D721Med (cell line): ENCODE measurements at regions not wholly inside any gene's neighbourhood (a gene's known extent, or its start where the extent isn't known, plus 50 kb on each side); places are given as distances from the start of the nearest gene placed in this dataset.
"Not testable (repeated sequence)": the region's sequence is repeated elsewhere in the genome, so short reads cannot be mapped to it uniquely, and the experiment has no call there.

Source experiments
- DNase-seq: peaks from one replicate; pipeline ENCODE4 v3.0.0; 2011; ENCODE audit warnings: low spot score; ENCODE audit not compliant: insufficient read length
- FAIRE-seq: peaks from 2 replicates; lab custom pipeline; 2011; peaks lifted over from hg19 to GRCh38; lab: Jason Lieb, UNC
- TF ChIP-seq, protein P1 (sequence below): IDR thresholded peaks from 2 replicates; pipeline ENCODE4 v1.5.1; 2012; ENCODE audit warnings: mild to moderate bottlenecking, control low read depth; ENCODE audit not compliant: insufficient read depth; ENCODE audit errors: missing control alignments

DNA sequence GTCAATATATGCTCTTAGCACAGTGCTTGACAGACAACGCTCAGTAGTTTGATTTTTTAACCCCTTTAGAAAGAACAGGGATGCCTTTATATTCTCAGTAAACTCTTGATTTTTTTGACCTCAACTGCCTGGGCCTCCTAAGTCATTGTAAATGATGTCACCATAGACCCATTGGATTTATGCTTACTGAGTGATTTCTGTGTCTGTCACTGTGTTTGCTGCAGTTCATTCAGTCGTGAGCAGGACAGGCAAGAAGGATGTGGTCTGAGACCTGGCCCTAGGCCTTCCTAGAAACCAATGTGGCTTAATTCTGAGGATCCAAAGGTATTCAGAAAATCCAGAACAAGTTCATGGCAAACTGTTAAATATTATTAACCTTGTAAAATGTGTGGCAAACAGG is 868.1 kb downstream of the XPNPEP1 start:
- no peak for DNase-seq
- TF ChIP-seq, protein P1, sequence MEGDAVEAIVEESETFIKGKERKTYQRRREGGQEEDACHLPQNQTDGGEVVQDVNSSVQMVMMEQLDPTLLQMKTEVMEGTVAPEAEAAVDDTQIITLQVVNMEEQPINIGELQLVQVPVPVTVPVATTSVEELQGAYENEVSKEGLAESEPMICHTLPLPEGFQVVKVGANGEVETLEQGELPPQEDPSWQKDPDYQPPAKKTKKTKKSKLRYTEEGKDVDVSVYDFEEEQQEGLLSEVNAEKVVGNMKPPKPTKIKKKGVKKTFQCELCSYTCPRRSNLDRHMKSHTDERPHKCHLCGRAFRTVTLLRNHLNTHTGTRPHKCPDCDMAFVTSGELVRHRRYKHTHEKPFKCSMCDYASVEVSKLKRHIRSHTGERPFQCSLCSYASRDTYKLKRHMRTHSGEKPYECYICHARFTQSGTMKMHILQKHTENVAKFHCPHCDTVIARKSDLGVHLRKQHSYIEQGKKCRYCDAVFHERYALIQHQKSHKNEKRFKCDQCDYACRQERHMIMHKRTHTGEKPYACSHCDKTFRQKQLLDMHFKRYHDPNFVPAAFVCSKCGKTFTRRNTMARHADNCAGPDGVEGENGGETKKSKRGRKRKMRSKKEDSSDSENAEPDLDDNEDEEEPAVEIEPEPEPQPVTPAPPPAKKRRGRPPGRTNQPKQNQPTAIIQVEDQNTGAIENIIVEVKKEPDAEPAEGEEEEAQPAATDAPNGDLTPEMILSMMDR, result no peak
- FAIRE-seq, result no peak

DNA sequence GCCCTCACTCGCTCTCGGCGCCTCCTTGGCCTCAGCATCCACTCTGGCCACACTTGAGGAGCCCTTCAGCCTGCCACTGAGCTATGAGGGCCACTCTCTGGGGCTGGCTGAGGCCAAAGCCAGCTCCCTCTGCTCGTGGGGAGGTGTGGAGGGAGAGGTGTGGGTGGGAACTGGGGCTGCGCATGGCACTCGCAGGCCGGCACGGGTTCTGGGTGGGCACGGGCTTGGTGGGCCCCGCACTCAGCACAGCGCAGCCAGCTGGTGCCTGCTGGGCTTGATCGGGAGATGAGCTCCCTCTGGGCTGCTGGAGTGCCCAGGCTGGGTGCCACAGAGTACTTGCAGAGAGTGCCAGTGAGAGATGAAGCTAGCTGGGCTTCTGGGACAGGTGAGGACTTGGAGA is 875.5 kb downstream of the XPNPEP1 start:
- no peak for DNase-seq
- TF ChIP-seq, protein P1, result no peak
- FAIRE-seq, result no peak

DNA sequence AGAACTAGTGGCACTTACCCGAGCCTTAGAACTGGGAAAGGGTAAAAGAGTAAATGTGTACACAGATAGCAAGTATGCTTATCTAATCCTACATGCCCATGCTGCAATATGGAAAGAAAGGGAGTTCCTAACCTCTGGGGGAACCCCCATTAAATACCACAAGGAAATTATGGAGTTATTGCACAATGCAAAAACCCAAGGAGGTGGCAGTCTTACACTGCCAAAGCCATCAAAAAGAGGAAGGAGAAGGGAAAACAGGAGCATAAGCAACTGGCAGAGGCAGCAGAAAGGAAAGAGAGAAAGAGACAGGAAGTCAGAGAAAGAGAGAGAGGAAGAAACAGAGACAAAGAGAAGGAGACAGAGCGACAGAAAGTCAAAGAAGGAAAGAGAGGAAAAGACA is 876.9 kb downstream of the XPNPEP1 start:
- DNase-seq, FAIRE-seq: not testable (repeated sequence)

DNA sequence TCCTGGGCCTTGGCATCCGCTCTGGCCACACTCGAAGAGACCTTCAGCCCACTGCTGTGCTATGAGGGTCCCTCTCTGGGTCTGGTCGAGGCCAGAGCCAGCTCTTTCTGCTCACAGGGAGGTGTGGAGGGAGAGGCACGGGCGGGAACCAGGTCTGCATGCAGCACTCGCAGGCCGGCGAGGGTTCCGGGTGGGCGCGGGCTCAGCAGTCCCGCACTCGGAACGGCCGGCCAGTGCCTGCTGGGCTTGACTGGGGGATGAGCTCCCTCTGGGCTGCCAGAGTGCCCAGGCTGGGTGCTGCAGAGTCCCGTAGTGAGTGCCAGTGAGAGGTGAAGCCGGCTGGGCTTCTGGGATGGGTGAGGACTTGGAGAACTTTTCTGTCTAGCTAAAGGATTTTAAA is 882.7 kb downstream of the XPNPEP1 start:
- TF ChIP-seq, protein P1, result no peak
- DNase-seq (no peak), FAIRE-seq (no peak)

DNA sequence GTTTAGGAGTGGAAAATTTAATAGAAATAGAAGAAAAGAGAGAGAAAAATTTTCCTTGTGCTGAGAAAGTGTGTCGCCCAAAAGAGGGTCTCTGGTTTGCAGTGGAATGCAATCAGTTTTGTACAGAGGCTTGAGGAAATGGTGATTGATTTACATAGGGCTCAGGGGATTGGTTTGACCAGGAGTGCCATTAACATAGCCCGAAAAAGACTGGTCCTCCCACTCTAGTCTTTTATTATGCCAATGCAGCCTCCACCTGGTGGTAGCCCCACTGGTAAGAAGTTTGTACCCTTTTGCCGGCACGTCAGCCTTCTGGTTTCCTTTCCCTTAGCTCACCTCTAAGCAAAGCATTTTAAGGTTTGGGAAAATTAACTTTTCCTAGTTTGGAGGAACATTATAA is 885.3 kb downstream of the XPNPEP1 start:
- TF ChIP-seq, protein P1, result no peak
- FAIRE-seq, result no peak

DNA sequence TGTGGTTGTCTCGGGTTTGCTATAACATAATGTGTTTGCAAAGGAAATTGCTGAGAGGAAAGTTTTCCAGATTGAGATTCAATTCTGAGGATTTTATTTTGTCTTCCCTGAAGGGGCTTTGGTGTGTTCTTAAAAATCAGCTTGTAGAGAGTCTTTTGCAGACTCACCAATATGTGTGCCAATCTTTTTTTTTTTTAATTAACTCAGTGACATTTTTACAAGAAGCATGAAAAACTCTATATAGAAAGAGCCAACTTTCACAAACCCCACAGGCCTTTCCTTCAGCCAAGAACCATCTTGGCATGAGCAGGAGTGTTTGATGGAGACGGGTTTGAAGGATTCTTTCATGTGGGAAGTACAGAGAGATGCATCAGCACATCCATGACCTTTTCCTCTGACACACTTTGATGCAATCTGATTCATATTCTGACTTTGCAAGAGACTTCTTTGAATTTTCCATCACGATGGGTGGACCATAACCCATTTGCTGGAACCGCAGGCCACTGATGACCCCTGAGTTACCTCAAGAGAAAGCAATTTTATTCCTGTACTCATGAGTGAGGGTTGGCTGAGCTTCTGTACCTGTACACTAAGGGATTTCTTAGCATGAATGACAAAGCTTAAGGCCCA is 892.6 kb downstream of the XPNPEP1 start:
- TF ChIP-seq, protein P1, result no peak
- DNase-seq, result no peak
- no peak for FAIRE-seq

More for the DNA sequence above, 885.3 kb downstream of the XPNPEP1 start:
- DNase-seq, result no peak

DNA sequence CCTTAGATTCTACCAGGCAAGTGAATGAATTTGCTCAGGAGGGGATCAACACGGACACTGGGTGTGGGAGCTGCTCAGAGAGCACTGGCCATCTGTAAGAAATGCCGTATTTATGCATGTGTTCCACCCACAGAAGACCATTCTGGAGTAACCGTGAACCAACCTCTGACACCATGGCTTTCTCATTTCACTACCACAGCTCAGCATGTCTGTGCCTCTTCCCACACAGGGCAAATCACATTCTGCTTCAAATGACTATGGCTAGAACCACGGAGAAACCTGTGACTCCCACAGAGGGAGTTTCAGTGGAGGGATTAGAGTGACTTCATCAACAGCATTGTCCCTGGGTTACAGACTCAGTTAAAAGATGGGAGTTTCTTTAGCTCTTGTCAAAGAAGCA is 893.4 kb downstream of the XPNPEP1 start:
- DNase-seq (no peak), FAIRE-seq (no peak)
- TF ChIP-seq, protein P1, result no peak
